ENCODE measurements at regions not wholly inside any gene's neighbourhood (a gene's known extent, or its start where the extent isn't known, plus 50 kb on each side); places are given as distances from the start of the nearest gene placed in this dataset.
"Not testable (repeated sequence)": the region's sequence is repeated elsewhere in the genome, so short reads cannot be mapped to it uniquely, and the experiment has no call there.

DNA sequence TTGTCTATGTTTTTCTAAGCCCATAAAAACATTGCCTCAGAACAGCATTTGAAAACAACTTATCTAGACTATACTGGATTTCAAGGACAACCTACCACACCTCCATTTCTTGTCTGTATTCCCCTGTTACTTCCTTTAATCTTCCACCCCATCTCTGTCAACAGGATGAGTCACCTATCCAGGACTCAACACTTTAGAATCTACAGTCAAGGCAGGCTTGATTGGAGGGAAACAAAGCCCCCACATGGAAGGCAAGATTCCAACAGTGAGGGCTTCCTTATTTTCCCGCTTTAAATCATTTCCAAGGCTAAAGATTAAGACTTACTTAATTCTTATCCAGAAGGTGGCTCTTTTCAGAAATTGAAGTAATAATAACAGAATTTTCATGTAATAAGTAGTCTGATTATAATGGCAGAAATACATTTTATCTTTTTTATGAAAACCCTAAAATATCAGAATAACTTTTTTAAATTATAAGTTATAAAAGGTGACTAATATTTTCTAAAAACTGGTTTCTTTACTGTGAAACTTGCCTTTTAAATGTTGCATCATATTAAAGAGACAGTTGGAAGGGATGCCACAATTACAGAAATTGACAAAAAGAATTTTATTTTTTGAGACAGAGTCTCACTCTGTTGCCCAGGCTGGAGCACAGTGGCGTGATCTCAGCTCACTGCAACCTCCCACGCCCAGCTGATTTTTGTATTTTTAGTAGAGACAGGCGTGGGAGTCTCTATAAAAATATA lies 138.7 kb upstream of the CCDC150 start:
- DNase-seq, result peak; percentile 56

DNA sequence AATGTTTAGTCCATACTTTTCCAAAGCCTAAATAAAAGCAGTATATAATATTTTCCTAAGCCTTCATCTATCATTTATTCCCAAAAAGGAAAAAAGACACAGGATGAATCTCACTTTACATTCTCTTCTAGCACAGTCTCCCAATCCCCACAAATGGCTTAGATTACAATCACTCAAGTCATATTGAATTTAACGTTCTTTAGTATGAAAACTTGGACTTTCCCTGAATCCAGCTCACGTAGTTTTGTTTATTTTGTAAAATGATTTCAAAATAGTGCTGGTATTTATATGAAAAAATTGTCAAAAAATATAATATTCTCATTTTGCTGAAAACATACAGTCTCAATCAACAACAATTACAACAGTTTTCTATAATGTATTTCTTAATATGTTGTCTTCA lies 137.7 kb upstream of the CCDC150 start:
- DNase-seq, result no peak

GRCh38 chr2:196502386-196502785 lies 137.1 kb upstream of the CCDC150 start:
- no peak for DNase-seq

- DNase-seq, result no peak
These were observed 136.1 kb upstream of the CCDC150 start for GRCh38 chr2:196503398-196503797.

DNA sequence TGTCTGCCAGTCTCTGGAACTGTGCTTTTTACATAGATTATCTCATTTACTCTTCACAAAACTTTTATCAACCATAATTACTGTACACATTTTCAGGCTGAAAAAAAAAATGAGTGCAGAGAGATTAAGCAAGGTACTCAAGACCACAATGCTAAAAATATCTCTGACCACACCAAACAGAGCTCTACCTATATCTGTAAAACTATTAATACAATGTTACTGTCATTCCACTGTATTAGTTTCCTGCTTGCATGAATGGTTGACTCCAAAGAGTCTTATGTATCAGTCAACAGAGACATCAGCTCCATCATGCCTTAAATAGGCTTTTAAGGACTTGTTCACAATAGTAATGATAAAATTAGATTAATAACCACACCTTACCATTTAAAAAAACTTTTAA lies 134.7 kb upstream of the CCDC150 start:
- no peak for DNase-seq

DNA sequence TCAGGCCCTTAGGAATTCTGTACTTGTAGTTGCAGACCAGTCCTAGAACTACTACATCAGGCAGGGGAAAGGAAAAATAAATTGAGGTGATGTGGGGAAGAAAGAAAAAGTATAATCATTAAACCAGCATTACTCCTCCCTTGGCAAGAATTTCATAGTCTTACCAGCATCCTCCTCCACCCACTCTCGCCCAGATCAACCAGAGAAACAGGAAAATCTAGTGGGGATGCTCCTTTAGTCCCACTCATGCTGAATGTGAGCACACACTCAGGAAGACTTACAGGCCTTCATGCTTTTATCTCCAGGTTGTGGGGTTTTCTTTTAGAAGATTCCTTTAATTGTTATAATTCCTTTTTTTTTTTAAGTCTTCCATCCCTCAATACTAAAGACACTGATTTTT lies 129.3 kb upstream of the CCDC150 start:
- no peak for DNase-seq

DNA sequence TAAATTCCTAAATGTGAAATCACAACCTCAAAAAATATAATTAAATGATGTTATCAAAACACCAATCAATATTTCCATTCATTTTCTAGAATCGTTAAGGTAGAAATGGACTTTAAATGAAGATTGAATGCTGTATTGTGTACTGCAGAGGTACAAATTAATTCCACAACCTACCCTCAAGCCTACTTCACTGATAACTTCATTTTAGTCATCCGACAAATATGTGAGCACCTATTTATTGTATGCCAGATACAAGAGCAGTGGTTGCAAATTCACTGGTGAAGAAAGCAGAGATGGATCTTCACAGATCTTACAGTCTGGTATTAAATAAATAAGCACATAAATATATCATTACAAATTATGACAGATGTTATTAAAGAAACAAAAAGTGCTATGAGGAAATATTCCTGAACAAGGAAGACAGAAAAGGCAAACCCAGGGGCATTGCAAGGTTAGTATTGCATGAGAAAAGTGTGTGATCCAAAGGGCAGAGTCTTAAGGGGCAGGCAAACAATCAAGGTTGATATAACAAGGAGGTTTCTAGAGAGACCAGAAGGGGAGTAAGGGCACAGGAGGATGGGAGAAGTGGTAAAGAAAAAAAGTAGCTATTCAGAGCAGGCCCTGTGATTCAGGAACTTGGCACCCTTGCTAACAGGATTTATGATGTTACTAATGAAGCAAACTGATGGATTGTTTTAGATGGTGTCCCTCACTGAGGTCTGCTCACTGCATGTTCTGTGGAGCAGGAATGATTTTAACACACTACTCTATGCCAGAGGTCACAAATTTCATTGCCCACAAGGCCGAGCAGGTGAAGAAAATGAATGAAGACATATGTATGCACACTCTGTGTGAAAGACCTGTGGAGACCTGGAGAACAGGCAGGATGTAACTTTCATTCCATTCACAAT lies 128.0 kb upstream of the CCDC150 start:
- DNase-seq, result no peak

GRCh38 chr2:196513796-196514526 lies 125.6 kb upstream of the CCDC150 start:
- no peak for DNase-seq

GRCh38 chr2:196514641-196515040 lies 124.9 kb upstream of the CCDC150 start:
- no peak for DNase-seq

DNA sequence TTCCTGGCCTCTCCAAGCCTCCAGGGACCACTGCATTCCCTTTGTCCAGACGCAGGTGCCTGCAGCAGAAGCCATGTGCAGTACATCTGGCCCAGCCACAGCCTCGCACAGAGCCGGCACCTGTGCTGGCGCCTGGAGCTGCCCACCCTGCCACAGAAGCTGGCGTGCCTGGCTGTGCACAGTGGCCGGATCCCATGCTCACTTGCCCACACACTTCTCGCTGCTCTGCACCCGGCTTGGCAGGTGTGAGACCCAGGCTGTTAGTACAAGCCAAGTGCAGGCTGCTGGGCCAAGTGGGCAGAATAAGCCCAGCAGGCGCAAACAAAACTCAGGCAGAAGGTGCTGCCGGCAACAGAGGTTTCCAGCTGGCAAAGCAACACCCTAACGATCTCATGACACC lies 124.5 kb upstream of the CCDC150 start:
- DNase-seq, result no peak

- DNase-seq, result no peak
These were observed 123.9 kb upstream of the CCDC150 start for GRCh38 chr2:196515608-196516007.

DNA sequence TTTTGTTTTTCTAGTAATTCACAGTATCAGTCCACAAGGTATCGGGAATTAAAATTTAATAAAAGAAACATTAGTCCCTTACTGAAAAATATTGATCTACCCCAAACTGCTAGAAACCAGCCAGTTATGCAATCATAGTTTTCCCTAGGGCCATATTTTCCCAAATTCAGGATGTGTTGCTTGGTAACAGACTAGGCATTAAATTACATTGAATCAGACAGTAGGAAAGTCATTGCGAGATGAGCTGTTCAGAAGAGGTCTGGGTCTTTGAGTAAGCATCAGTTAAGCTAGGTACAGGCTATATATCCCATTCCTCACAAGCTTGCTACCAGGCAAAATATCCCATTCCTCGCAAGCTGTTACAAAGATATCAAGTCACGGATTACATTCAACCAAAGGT lies 123.0 kb upstream of the CCDC150 start:
- peak; percentile 23 for DNase-seq

GRCh38 chr2:196520605-196521004 lies 118.9 kb upstream of the CCDC150 start:
- no peak for DNase-seq

- DNase-seq, result not testable (repeated sequence)
These were observed 112.4 kb upstream of the CCDC150 start for GRCh38 chr2:196526981-196527725.

DNA sequence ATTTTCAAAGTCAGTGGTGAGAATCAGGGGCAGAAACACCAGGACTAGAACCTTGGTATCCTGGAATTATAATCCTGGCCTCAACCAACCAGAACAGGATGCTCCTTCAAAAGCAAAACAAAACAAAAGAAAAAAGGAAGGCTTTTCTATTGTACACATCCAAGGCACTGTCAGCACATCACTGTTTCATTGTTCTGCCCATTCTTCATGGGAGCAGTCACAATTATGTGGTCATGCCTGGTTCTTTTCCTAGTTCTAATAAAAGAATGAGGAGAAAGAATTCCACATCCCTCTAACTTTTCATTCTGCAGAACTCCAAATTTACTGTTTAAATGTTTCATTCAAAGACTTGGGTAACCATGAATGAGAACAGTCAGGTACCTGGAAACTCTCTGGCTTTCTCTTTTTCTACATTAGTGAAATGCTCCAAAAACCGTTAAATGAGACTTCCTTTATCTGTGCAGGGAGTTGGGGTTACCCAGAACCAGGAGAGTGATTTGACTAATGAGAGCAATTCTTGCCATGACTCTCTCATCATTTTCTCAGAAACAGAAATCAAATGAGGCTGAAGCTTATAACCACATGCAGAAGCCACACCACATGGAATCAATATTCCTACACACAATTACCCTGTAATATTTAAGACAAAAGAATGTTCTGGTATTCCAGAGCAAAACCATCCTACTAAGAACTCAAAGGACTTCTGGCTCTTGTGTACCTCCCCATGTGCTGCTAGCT lies 110.9 kb upstream of the CCDC150 start:
- no peak for DNase-seq

GRCh38 chr2:196530910-196531309 lies 108.6 kb upstream of the CCDC150 start:
- DNase-seq, result no peak

DNA sequence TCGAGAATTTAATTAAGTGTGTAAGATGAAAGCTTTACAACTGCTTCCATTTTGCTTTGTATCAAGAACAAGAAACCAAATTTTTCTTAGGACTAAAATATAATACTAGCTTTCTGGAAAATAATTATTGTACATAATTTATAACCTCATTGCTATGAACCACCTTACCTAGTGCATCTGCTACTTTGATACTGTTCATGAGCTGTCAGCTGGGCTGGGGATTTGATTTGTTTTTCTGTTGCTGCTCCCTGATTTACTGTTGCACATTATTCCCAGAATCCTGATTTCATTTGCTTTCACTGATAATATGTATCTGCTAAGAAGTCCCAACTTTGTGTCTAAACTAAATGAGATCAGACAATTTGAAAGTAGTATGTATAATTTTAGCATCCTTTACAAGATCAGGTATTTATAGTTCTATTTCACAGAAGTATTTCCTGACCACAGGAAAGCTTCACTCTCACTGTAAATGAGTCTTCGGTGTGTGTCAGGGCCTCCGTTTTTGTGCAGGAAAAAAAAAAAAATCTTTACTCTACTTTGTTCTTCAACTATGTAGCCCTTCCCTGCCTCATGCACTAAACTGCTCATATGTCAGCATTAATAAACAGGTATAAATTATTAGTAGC lies 105.6 kb upstream of the CCDC150 start:
- no peak for DNase-seq

- no peak for DNase-seq
These were observed 105.0 kb upstream of the CCDC150 start for GRCh38 chr2:196534495-196534894.

DNA sequence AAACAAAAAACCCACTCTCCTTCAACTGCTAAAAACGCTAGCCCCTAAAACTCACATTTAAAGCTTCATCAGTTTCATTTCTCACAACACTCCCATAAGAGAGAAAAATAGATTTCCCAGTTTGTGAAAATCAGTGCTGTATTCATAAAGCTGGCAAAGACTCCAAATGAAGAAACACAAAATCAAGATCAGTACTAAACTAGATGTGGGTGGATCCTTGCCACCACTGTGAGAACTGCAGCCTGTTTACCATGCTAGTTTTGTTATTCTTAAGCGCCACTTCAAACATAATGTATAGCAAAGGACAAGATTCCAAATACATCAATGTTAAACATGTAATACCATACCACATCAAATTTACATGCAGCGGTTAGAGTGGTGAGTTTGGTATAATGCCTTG lies 104.5 kb upstream of the CCDC150 start:
- no peak for DNase-seq

DNA sequence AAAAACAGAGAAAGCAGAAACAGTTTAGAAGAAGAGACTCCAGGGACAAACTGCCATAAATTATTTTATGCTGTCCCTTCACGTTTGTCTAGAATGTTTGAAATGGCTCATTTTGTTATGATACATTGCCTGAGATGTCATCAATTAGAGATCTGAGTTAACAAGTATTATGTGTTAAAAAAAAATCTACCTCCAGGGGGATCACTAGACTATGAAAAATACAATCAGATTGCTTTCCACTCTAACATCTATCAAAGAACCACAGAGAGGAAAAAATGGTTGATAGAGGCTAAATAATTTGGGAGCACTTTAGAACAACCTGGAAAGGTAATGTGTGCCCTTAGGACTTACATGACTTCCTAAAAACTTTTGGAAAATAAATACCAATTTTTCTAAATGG lies 103.8 kb upstream of the CCDC150 start:
- DNase-seq, result no peak

GRCh38 chr2:196537311-196537710 lies 102.2 kb upstream of the CCDC150 start:
- no peak for DNase-seq

DNA sequence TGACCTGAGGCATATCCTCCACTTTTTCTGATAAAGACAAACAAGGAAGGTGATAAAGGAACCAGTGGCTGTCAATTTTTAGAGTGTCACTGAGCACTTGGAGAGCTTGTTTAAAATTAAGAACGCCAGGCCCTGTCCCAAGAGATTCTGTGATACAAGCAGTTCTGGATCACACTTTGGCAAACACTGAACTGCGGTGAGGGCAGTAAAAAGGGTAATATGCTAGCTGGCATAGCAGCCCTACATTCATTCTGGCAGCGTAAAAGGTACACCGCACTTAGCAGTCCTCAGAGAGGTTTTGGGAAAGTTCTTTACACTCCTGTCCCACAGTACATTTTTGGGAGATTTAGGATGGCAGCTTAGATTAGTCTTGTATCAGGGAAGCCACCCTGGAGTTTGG lies 101.3 kb upstream of the CCDC150 start:
- DNase-seq, result no peak

Measured in fibroblast of skin of right quadriceps (primary cell).